ENCODE measurements at regions not wholly inside any gene's neighbourhood (a gene's known extent, or its start where the extent isn't known, plus 50 kb on each side); places are given as distances from the start of the nearest gene placed in this dataset.

GRCh38 chr6:16950825-16951495 lies 150.9 kb upstream of the STMND1 start:
- H3K4me3 ChIP-seq (ENCODE audit: low read depth, low read length) = no peak overlapping the region
- TF ChIP-seq CTCF (IDR thresholded peaks at IDR 0.05; ENCODE audit: low read depth, low read length, missing control alignments) = no peak
- DNase-seq (ENCODE audit: low read depth) = no peak

GRCh38 chr6:16950302-16950701 lies 151.5 kb upstream of the STMND1 start:
- DNase-seq (ENCODE audit: low read depth) = no peak
- no peak for TF ChIP-seq CTCF (IDR thresholded peaks at IDR 0.05; ENCODE audit: low read depth, low read length, missing control alignments)
- H3K4me3 ChIP-seq (ENCODE audit: low read depth, low read length) = no peak overlapping the region

- no peak for DNase-seq (ENCODE audit: low read depth)
- H3K4me3 ChIP-seq (ENCODE audit: low read depth, low read length) = no peak overlapping the region
- TF ChIP-seq CTCF (IDR thresholded peaks at IDR 0.05; ENCODE audit: low read depth, low read length, missing control alignments) = no peak
Observed at GRCh38 chr6:16949716-16950115, 152.1 kb upstream of the STMND1 start.

GRCh38 chr6:16948396-16948795 lies 153.5 kb upstream of the STMND1 start:
- no peak overlapping the region for H3K4me3 ChIP-seq (ENCODE audit: low read depth, low read length)
- TF ChIP-seq CTCF (IDR thresholded peaks at IDR 0.05; ENCODE audit: low read depth, low read length, missing control alignments) = no peak
- no peak for DNase-seq (ENCODE audit: low read depth)

- H3K4me3 ChIP-seq (ENCODE audit: low read depth, low read length) = no peak overlapping the region
- DNase-seq (ENCODE audit: low read depth) = no peak
Observed at GRCh38 chr6:16947375-16948015, 154.4 kb upstream of the STMND1 start.

GRCh38 chr6:16944596-16944995 lies 157.3 kb upstream of the STMND1 start:
- DNase-seq (ENCODE audit: low read depth) = no peak
- TF ChIP-seq CTCF (IDR thresholded peaks at IDR 0.05; ENCODE audit: low read depth, low read length, missing control alignments) = no peak

More at GRCh38 chr6:16947375-16948015, 154.4 kb upstream of the STMND1 start:
- TF ChIP-seq CTCF (IDR thresholded peaks at IDR 0.05; ENCODE audit: low read depth, low read length, missing control alignments) = no peak

GRCh38 chr6:16939839-16940238 lies 162.0 kb upstream of the STMND1 start:
- TF ChIP-seq CTCF (IDR thresholded peaks at IDR 0.05; ENCODE audit: low read depth, low read length, missing control alignments) = no peak
- no peak overlapping the region for H3K4me3 ChIP-seq (ENCODE audit: low read depth, low read length)
- no peak for DNase-seq (ENCODE audit: low read depth)

More at GRCh38 chr6:16944596-16944995, 157.3 kb upstream of the STMND1 start:
- no peak overlapping the region for H3K4me3 ChIP-seq (ENCODE audit: low read depth, low read length)

All from GM12864 (cell line).